Astrocyte (in vitro differentiated cells and primary cell): ENCODE measurements at regions not wholly inside any gene's neighbourhood (a gene's known extent, or its start where the extent isn't known, plus 50 kb on each side); places are given as distances from the start of the nearest gene placed in this dataset.

Source experiments
- CTCF ChIP-seq: IDR thresholded peaks from 2 replicates; pipeline ENCODE4 v1.5.1; 2011; ENCODE audit warnings: low read depth, mild to moderate bottlenecking, inconsistent platforms, low read length, moderate library complexity; ENCODE audit not compliant: insufficient read depth
- EZH2 ChIP-seq: IDR thresholded peaks from 2 replicates; pipeline ENCODE4 v1.6.1; 2012; ENCODE audit warnings: mild to moderate bottlenecking, low read length, inconsistent platforms; ENCODE audit not compliant: insufficient read depth

DNA sequence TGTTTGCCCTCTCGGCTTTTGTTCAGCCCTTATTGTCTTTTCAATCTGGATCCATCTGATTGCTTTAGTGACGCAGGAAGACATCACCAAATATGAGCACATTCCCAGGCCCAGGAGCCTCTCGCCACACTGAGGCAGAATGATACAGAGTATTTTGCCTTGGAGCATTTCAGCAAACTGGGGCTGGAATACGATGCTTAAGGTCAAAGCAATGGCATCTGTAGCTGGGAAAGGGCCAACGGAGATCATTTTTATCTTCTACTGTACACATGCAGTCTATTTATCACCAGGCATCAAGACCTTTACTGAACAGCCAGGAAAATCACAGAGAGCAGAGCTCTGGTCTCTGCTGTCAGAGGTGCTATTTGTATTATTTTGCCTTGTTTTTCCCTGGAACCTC, 655.3 kb downstream of the RNF144B start:
- no peak for TF ChIP-seq CTCF
- no peak for TF ChIP-seq EZH2
